ENCODE measurements at regions not wholly inside any gene's neighbourhood (a gene's known extent, or its start where the extent isn't known, plus 50 kb on each side); places are given as distances from the start of the nearest gene placed in this dataset.

- intact Hi-C loops (cut with micrococcal nuclease; ENCODE audit: unreplicated experiment): no loop called here
- H3K27ac Mint-ChIP-seq (ENCODE audit: unreplicated experiment): no peak overlapping the region
- H3K27me3 Mint-ChIP-seq (ENCODE audit: insufficient read depth, unreplicated experiment): no peaks in the 10 kb centered on the region
These were observed 121.2 kb upstream of the CXXC4 start for GRCh38 chr4:104615926-104616325.

DNA sequence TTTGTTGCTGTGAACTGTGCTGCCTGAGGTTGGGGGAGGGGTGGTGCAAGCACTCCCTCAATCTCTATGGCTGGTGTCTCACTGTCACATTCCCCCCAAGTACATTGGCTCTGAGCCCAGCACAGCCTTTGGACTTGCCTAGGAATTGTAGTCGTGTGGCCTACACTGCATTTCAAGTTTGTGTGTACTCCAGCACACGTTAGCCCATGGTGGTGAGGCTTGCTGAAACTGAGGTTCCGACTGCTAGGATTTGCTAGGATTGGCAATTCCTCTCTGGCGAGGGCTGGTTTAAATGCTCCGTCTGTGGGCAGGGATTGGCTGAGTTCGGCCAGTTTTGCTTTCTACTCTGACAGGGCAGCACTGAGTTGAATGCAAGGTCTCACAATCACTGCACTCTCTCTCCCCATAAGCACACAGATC lies 121.7 kb upstream of the CXXC4 start:
- POLR2A ChIA-PET: no interaction called here
- CTCF ChIA-PET: no interaction called here
- H3K4me3 Mint-ChIP-seq (ENCODE audit: unreplicated experiment): no peak overlapping the region
- H3K9me3 Mint-ChIP-seq (ENCODE audit: unreplicated experiment): peaks cover 11% of the 10 kb centered on the region
- H3K4me1 Mint-ChIP-seq (ENCODE audit: low read depth, unreplicated experiment): no peaks in the 10 kb centered on the region
- H3K36me3 ChIP-seq (ENCODE audit: control insufficient read depth, insufficient read depth, low read length): no peaks in the 10 kb centered on the region
- no TSS peak for BruUV-seq (replicated peaks)
- H3K27me3 ChIP-seq (replicated peaks; ENCODE audit: control insufficient read depth, insufficient read depth, low read length): no peaks in the 10 kb centered on the region
- no peaks in the 10 kb centered on the region for H3K36me3 Mint-ChIP-seq (ENCODE audit: insufficient read depth, unreplicated experiment)
- no peak overlapping the region for H3K27ac Mint-ChIP-seq (ENCODE audit: unreplicated experiment)
- intact Hi-C loops (cut with micrococcal nuclease; ENCODE audit: unreplicated experiment): no loop called here
- H3K27me3 Mint-ChIP-seq (ENCODE audit: insufficient read depth, unreplicated experiment): no peaks in the 10 kb centered on the region
- no peak for DNase-seq
- H3K4me3 ChIP-seq (ENCODE audit: low read depth, low read length): no peak overlapping the region
- no peaks in the 10 kb centered on the region for H3K9me3 ChIP-seq
- H3K4me1 ChIP-seq: no peaks in the 10 kb centered on the region
- no peak for TF ChIP-seq CTCF (IDR thresholded peaks at IDR 0.05; ENCODE audit: insufficient read depth in 1 of 2, low read depth in 1 of 2, low read length in 1 of 2, severe bottlenecking in 1 of 2, unreplicated experiment in 1 of 2)

More at GRCh38 chr4:104615926-104616325, 121.2 kb upstream of the CXXC4 start:
- Histone ChIP-seq H3K4me1 (no peaks in the 10 kb centered on the region), H3K4me3 (ENCODE audit: low read depth, low read length) (no peak overlapping the region), H3K36me3 (ENCODE audit: control insufficient read depth, insufficient read depth, low read length) (no peaks in the 10 kb centered on the region), H3K9me3 (no peaks in the 10 kb centered on the region), H3K27me3 (replicated peaks; ENCODE audit: control insufficient read depth, insufficient read depth, low read length) (no peaks in the 10 kb centered on the region)
- BruUV-seq (replicated peaks): no TSS peak
- Mint-ChIP-seq H3K4me3 (ENCODE audit: unreplicated experiment) (no peak overlapping the region), H3K9me3 (ENCODE audit: unreplicated experiment) (peaks cover 11% of the 10 kb centered on the region), H3K36me3 (ENCODE audit: insufficient read depth, unreplicated experiment) (no peaks in the 10 kb centered on the region), H3K4me1 (ENCODE audit: low read depth, unreplicated experiment) (no peaks in the 10 kb centered on the region)
- no peak for DNase-seq
- ChIA-PET POLR2A (no interaction called here), CTCF (no interaction called here)
- TF ChIP-seq CTCF (IDR thresholded peaks at IDR 0.05; ENCODE audit: insufficient read depth in 1 of 2, low read depth in 1 of 2, low read length in 1 of 2, severe bottlenecking in 1 of 2, unreplicated experiment in 1 of 2): no peak

GRCh38 chr4:104625706-104626105 lies 131.0 kb upstream of the CXXC4 start:
- TF ChIP-seq CTCF (IDR thresholded peaks at IDR 0.05; ENCODE audit: insufficient read depth in 1 of 2, low read depth in 1 of 2, low read length in 1 of 2, severe bottlenecking in 1 of 2, unreplicated experiment in 1 of 2): no peak
- ChIA-PET CTCF (no interaction called here), POLR2A (no interaction called here)
- Histone ChIP-seq H3K9me3 (no peaks in the 10 kb centered on the region), H3K36me3 (ENCODE audit: control insufficient read depth, insufficient read depth, low read length) (no peaks in the 10 kb centered on the region), H3K27me3 (replicated peaks; ENCODE audit: control insufficient read depth, insufficient read depth, low read length) (no peaks in the 10 kb centered on the region), H3K4me3 (ENCODE audit: low read depth, low read length) (no peak overlapping the region), H3K4me1 (no peaks in the 10 kb centered on the region)
- Mint-ChIP-seq H3K36me3 (ENCODE audit: insufficient read depth, unreplicated experiment) (no peaks in the 10 kb centered on the region), H3K9me3 (ENCODE audit: unreplicated experiment) (no peaks in the 10 kb centered on the region), H3K27me3 (ENCODE audit: insufficient read depth, unreplicated experiment) (no peaks in the 10 kb centered on the region), H3K27ac (ENCODE audit: unreplicated experiment) (no peak overlapping the region), H3K4me3 (ENCODE audit: unreplicated experiment) (no peak overlapping the region), H3K4me1 (ENCODE audit: low read depth, unreplicated experiment) (no peaks in the 10 kb centered on the region)
- no TSS peak for BruUV-seq (replicated peaks)
- DNase-seq: no peak
- intact Hi-C loops (cut with micrococcal nuclease; ENCODE audit: unreplicated experiment): no loop called here

Measured in Caco-2 (cell line).